Thoracic aorta (tissue), 2 donors: ENCODE measurements at regions not wholly inside any gene's neighbourhood (a gene's known extent, or its start where the extent isn't known, plus 50 kb on each side); places are given as distances from the start of the nearest gene placed in this dataset.
"Not testable (repeated sequence)": the region's sequence is repeated elsewhere in the genome, so short reads cannot be mapped to it uniquely, and the experiment has no call there.

Experiments used
- ATAC-seq: fragments of 150-250 bp; one replicate; pipeline ENCODE4 v1.8.0; 2017; ENCODE audit warnings: low read depth; ENCODE audit not compliant: insufficient number of reproducible peaks, low FRiP score
- DNase-seq: peaks from one replicate; pipeline ENCODE4 v3.0.0-alpha.2; 2020; ENCODE audit warnings: low spot score
- H3K27ac ChIP-seq, 2 donors: fragments of 200-600 bp; sonication (generic); 1 replicate in 1 of 2; 2 replicates in 1 of 2; pipeline ENCODE4 v1.5.1; 2016; ENCODE audit warnings: mild to moderate bottlenecking in 2 of 2, moderate library complexity in 2 of 2
- H3K27me3 ChIP-seq: fragments of 200-600 bp; sonication (generic); replicated peaks from 2 replicates; pipeline ENCODE4 v1.6.0; 2016; ENCODE audit warnings: mild to moderate bottlenecking; ENCODE audit not compliant: insufficient read depth
- H3K36me3 ChIP-seq: fragments of 200-600 bp; sonication (generic); one replicate; pipeline ENCODE4 v1.5.1; 2016
- H3K4me1 ChIP-seq, 2 donors: fragments of 200-600 bp; sonication (generic); 1 replicate in 1 of 2; 2 replicates in 1 of 2; pipeline versions ENCODE4 v1.5.1 to v1.6.0; 2016; ENCODE audit warnings: low read depth in 2 of 2, mild to moderate bottlenecking in 1 of 2; ENCODE audit not compliant: control insufficient read depth in 1 of 2
- H3K4me3 ChIP-seq: fragments of 200-600 bp; sonication (generic); 2 replicates; pipeline ENCODE4 v1.5.1; 2016; ENCODE audit warnings: mild to moderate bottlenecking
- H3K9me3 ChIP-seq: fragments of 200-600 bp; sonication (generic); 2 replicates; pipeline ENCODE4 v1.5.1; 2016
- CTCF ChIP-seq: fragments of 200-600 bp; sonication (generic); IDR thresholded peaks from one replicate; pipeline ENCODE4 v1.5.1; 2019; ENCODE audit warnings: antibody characterized with exemption

GRCh38 chr5:9815051-9815450 is 184.9 kb upstream of the TAS2R1 start:
- Histone ChIP-seq H3K36me3 (no peaks in the 10 kb centered on the region), H3K27ac (no peak overlapping the region), H3K27me3 (no peaks in the 10 kb centered on the region), H3K4me3 (no peak overlapping the region), H3K9me3 (no peaks in the 10 kb centered on the region), H3K4me1 (no peaks in the 10 kb centered on the region)
- DNase-seq = no peak
- TF ChIP-seq CTCF = no peak
- no peak for ATAC-seq

DNA sequence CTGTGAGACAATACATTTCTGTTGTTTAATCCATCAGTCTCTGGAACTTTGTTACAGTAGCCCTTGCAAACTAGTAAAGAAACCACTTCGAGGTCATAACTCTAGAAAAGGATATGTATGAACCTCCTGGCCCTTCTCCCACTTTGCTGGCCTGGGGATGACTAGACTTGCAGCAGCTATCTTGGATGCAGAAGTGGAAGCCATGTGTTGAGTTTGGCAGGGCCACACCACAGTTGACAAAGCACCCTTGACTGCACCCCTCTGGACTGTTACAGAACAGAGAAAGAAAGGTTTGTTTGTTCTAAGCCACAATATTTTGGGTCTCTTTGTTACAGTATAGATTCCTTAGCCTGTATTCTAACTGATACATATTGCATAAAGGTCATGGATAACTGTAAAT is 183.2 kb upstream of the TAS2R1 start:
- ATAC-seq (no peak), DNase-seq (no peak)
- H3K9me3 ChIP-seq = no peaks in the 10 kb centered on the region

DNA sequence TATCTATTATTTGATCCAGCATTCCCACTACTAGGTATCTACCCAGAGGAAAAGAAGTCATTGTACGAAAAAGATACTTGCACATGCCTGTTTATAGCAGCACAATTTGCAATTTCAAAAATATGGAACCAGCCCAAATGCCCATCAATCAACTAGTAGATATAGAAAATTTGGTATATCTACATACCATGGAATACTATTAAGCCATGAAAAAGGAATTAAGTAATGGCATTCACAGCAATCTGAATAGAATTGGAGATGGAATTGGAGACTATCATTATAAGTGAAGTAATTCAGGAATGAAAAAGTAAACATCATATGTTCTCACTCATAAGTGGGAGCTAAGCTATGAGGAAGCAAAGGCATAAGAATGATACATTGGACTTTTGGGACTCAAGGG is 177.2 kb upstream of the TAS2R1 start:
- H3K9me3 ChIP-seq, DNase-seq, H3K27me3 ChIP-seq, H3K36me3 ChIP-seq, H3K27ac ChIP-seq, H3K4me1 ChIP-seq, H3K4me3 ChIP-seq, ATAC-seq: not testable (repeated sequence)

More for the DNA sequence above, 183.2 kb upstream of the TAS2R1 start:
- no peak overlapping the region for H3K27ac ChIP-seq
- no peak overlapping the region for H3K4me3 ChIP-seq
- no peaks in the 10 kb centered on the region for H3K27me3 ChIP-seq
- H3K36me3 ChIP-seq = no peaks in the 10 kb centered on the region
- H3K4me1 ChIP-seq = no peaks in the 10 kb centered on the region
- TF ChIP-seq CTCF = no peak

DNA sequence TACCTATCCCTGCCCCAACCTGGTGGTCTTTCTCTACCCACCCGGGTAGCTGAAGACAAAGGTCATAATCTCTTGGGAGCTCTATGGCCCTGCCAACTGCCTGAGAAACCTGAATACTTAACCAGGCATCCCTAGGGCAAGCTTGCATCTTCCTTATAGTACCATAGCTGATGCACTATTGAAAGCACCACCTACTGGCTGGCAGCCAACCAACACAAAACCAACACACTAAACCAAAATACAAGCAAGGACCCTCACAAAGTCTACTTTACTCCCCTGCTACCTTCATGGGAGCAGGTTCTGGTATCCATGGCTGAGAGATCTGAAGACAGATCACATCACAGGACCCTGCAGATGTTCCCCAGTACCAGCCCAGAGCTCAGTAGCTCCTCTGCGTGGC is 171.8 kb upstream of the TAS2R1 start:
- no peaks in the 10 kb centered on the region for H3K36me3 ChIP-seq
- TF ChIP-seq CTCF = no peak
- no peak overlapping the region for H3K4me3 ChIP-seq
- DNase-seq (no peak), ATAC-seq (no peak)
- no peaks in the 10 kb centered on the region for H3K27me3 ChIP-seq
- H3K4me1 ChIP-seq = peaks cover 0 to under 1% of the 10 kb centered on the region in 2 donors
- H3K27ac ChIP-seq = no peak overlapping the region
- no peaks in the 10 kb centered on the region for H3K9me3 ChIP-seq

DNA sequence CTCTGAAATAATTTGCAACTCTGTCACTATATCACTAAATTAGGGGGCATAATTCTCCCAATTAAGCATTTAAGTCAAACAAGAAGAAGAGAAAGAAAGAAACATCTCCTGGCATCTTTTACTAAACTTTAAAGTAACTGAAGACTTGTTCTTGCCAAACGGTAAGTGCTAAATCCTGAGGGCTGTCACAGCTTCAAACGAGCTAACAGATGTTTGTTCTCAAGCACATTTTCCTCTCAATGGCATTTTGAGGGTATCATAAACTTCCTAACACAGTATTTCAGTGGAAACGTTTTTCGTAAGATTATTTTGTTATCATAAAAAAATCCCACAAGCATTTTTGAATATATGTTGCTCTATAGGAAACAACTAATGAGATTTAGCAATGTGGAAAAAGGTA is 169.5 kb upstream of the TAS2R1 start:
- Histone ChIP-seq H3K4me3 (no peak overlapping the region), H3K4me1 (peaks cover 0 to 8% of the 10 kb centered on the region in 2 donors), H3K27me3 (no peaks in the 10 kb centered on the region), H3K9me3 (no peaks in the 10 kb centered on the region), H3K36me3 (no peaks in the 10 kb centered on the region), H3K27ac (no peak overlapping the region)
- TF ChIP-seq CTCF = no peak
- DNase-seq = no peak
- no peak for ATAC-seq

DNA sequence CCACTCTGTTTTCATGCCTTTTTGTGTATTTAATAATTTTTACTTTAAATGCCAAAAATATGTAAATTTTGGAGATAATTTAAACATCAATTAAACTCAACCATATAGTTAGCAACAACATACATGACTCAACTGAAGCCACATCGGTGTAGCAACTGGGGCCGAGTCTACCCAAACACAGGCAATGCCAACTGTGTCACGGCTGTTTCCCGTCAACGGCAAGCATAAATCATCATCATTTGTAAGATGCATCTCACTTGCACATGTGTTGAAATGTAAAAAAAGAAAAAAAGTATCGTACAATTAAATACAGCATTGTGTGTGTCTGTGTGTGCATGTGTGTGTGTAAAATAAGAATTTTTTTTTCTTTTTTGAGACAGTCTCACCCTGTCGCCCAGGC is 160.1 kb upstream of the TAS2R1 start:
- ATAC-seq (no peak), DNase-seq (no peak)
- Histone ChIP-seq H3K27me3 (no peaks in the 10 kb centered on the region), H3K4me3 (no peak overlapping the region), H3K27ac (no peak overlapping the region), H3K4me1 (peaks cover 0 to 7% of the 10 kb centered on the region in 2 donors), H3K9me3 (no peaks in the 10 kb centered on the region), H3K36me3 (no peaks in the 10 kb centered on the region)
- TF ChIP-seq CTCF = no peak
